Ascending aorta (tissue), 2 donors: ENCODE measurements at regions not wholly inside any gene's neighbourhood (a gene's known extent, or its start where the extent isn't known, plus 50 kb on each side); places are given as distances from the start of the nearest gene placed in this dataset.

Experiments
- DNase-seq, 2 donors: peaks; one replicate each; pipeline ENCODE4 v3.0.0-alpha.2; 2019; ENCODE audit warnings: low spot score in 2 of 2
- H3K27ac ChIP-seq, 2 donors: fragments of 200-600 bp; sonication (generic); one replicate each; pipeline ENCODE4 v1.5.1; 2016 to 2017; ENCODE audit warnings: mild to moderate bottlenecking in 1 of 2
- H3K27me3 ChIP-seq: fragments of 200-600 bp; sonication (generic); one replicate; pipeline ENCODE4 v1.5.1; 2017
- H3K36me3 ChIP-seq, 2 donors: fragments of 200-600 bp; sonication (generic); one replicate each; pipeline ENCODE4 v1.5.1; 2016
- H3K4me1 ChIP-seq, 2 donors: fragments of 200-600 bp; sonication (generic); one replicate each; pipeline ENCODE4 v1.5.1; 2016 to 2017; ENCODE audit warnings: mild to moderate bottlenecking in 1 of 2
- H3K4me3 ChIP-seq, 2 donors: fragments of 200-600 bp; sonication (generic); one replicate each; pipeline ENCODE4 v1.5.1; 2016 to 2017; ENCODE audit warnings: mild to moderate bottlenecking in 1 of 2
- H3K9me3 ChIP-seq, 2 donors: fragments of 200-600 bp; sonication (generic); one replicate each; pipeline ENCODE4 v1.5.1; 2016
- intact Hi-C: fragments of 100-400 bp; cut with DNase I; formaldehyde crosslinking; loops from one replicate; pipeline ENCODE4 v1.15.1; 2023
- TF ChIP-seq, protein P1 (sequence below), 3 experiments: fragments of 200-600 bp in 2 of 3; fragments of 450-650 bp in 1 of 3; sonication (generic) in 2 of 3; IDR thresholded peaks; one replicate each; pipeline ENCODE4 v1.5.1; 2016 to 2019; ENCODE audit warnings: antibody characterized with exemption in 3 of 3, mild to moderate bottlenecking in 1 of 3, moderate library complexity in 1 of 3

DNA sequence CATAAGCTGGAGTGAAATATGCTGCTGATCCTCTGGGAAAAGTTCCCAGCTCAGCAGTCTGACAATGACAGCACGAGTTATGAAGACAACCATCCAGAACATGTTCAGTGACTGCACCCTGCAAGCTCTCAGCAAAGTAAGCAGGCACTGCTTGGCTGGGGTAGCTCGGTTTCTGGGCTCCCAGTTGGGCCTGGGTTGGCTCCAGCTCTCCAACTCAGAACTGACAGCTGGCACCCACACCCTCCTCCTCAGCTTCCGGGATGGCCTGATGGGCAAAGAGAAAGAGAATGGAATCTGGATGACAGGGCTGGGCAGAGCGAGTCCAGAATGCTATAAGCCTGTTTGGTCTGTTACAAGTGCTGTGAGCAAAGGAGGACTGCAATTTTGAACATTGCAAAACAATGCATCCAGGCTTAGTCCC is 185.0 kb downstream of the CSNK1G3 start:
- intact Hi-C loops, result no loop called here

DNA sequence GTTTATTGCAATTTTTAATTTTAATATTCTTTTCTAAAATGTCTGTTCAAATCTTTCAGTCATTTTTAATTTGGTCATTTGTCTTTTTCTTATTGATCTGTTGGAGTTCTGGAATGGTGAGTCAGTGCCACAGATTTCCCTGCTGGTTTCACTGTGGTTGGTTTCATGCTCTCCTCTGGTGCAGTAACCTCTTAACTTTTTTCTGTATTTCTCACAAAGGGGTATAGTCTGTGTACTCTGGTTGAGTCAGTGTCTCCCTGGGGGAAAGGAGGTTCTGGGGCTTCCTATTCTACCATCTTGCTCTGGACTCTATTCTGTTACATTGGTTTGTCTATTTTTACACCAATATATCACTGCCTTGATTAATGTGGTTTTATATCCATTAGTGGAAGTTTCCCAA is 178.8 kb downstream of the CSNK1G3 start:
- intact Hi-C loops, result no loop called here
- Histone ChIP-seq H3K36me3 (no peaks in the 10 kb centered on the region), H3K27me3 (no peaks in the 10 kb centered on the region), H3K4me1 (no peaks in the 10 kb centered on the region), H3K9me3 (peaks cover 0 to 4% of the 10 kb centered on the region in 2 donors), H3K4me3 (no peak overlapping the region), H3K27ac (no peak overlapping the region)
- TF ChIP-seq, protein P1, sequence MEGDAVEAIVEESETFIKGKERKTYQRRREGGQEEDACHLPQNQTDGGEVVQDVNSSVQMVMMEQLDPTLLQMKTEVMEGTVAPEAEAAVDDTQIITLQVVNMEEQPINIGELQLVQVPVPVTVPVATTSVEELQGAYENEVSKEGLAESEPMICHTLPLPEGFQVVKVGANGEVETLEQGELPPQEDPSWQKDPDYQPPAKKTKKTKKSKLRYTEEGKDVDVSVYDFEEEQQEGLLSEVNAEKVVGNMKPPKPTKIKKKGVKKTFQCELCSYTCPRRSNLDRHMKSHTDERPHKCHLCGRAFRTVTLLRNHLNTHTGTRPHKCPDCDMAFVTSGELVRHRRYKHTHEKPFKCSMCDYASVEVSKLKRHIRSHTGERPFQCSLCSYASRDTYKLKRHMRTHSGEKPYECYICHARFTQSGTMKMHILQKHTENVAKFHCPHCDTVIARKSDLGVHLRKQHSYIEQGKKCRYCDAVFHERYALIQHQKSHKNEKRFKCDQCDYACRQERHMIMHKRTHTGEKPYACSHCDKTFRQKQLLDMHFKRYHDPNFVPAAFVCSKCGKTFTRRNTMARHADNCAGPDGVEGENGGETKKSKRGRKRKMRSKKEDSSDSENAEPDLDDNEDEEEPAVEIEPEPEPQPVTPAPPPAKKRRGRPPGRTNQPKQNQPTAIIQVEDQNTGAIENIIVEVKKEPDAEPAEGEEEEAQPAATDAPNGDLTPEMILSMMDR (IDR thresholded peaks at IDR 0.05), result no peak
- DNase-seq, result no peak

More for the DNA sequence above, 185.0 kb downstream of the CSNK1G3 start:
- Histone ChIP-seq H3K9me3 (peaks cover 0 to 4% of the 10 kb centered on the region in 2 donors), H3K4me3 (no peak overlapping the region), H3K4me1 (no peaks in the 10 kb centered on the region), H3K36me3 (no peaks in the 10 kb centered on the region), H3K27me3 (no peaks in the 10 kb centered on the region), H3K27ac (no peak overlapping the region)
- TF ChIP-seq, protein P1 (IDR thresholded peaks at IDR 0.05), result no peak
- no peak for DNase-seq

DNA sequence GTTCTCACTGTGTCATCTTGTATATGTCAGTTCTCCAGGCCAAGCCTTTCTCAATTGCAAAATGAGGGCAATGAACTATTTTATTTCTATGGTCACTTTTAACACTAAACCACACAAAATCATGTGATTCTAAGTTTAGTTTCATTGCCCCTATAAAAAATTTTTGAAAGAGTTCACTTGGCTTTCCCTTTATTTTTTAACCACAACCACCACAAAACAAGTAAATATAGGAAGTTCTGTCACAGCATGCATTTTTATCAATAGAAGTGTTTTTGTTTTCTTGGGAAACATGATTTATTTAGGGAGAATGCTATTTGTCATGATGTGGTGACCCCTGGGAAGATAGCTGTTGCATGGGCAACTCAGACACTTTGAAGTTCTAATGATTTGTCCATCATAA is 169.1 kb downstream of the CSNK1G3 start:
- DNase-seq, result no peak
- TF ChIP-seq, protein P1 (IDR thresholded peaks at IDR 0.05), result no peak
- H3K36me3 ChIP-seq, result no peaks in the 10 kb centered on the region
- H3K27me3 ChIP-seq, result no peaks in the 10 kb centered on the region
- H3K27ac ChIP-seq, result no peak overlapping the region
- H3K9me3 ChIP-seq, result peaks cover under 1 to 8% of the 10 kb centered on the region in 2 donors
- H3K4me1 ChIP-seq, result no peaks in the 10 kb centered on the region
- intact Hi-C loops, result no loop called here
- no peak overlapping the region for H3K4me3 ChIP-seq

DNA sequence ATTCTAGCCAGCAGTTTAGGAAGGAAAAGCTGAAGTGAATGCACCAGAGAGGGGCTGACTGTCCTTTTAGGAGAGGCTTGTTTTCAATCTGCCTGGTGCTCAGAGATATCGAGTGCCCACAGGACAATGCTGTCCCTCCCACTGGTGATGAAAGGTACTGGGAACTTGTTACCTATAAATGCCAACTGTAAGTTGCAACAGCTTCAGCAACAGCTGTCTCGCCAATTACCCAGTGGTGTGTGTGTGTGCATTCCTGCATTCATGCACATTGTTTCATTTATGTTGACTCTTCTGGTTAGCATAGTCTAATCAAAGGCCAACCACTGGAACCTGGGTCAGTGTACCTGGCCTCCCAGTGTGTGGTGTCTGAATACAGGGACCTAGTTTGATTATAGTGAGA is 161.1 kb downstream of the CSNK1G3 start:
- TF ChIP-seq, protein P1 (IDR thresholded peaks at IDR 0.05), result no peak
- intact Hi-C loops, result no loop called here

DNA sequence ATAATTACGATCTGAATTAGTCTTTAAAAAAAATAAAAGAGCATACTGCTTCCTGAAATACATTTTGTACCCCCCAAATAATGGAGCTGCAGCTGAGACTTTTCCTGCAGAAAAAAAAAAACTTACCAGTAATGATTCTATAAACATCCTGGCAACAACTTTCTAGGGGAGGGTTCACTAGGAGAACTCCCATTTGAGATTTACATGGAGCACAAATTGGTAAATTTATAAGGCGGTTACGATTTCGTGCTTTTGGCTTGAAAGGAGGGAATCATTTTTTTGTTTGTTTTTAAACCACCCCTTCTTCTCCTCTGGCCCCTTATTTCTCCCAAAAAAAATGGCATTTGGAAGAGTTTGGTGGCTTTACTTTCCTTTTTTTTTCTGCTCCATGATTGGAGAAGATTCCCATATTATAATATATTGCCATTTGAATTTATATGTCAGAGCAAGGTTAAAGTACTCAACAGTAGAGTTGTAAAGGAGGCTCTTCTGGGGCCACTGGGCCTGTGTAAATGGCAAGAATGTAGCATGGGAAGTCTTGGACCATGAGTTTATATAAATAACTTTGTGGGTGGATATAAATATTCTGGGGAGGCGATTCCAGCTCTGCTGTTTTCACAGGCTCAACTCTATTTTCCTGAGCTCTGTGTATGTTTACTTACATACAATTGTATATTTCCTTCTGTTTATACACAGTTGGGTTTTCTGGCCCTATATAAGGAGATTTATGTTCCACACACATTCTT is 159.9 kb downstream of the CSNK1G3 start:
- no peaks in the 10 kb centered on the region for H3K27me3 ChIP-seq
- no peak overlapping the region for H3K4me3 ChIP-seq
- no peaks in the 10 kb centered on the region for H3K4me1 ChIP-seq
- no peak overlapping the region for H3K27ac ChIP-seq
- TF ChIP-seq, protein P1 (IDR thresholded peaks at IDR 0.05), result no peak
- H3K36me3 ChIP-seq, result no peaks in the 10 kb centered on the region
- no peak for DNase-seq
- H3K9me3 ChIP-seq, result no peaks in the 10 kb centered on the region
- intact Hi-C loops, result no loop called here

More for the DNA sequence above, 161.1 kb downstream of the CSNK1G3 start:
- H3K27ac ChIP-seq, result no peak overlapping the region
- no peak for DNase-seq
- H3K27me3 ChIP-seq, result no peaks in the 10 kb centered on the region
- H3K9me3 ChIP-seq, result no peaks in the 10 kb centered on the region
- no peak overlapping the region for H3K4me3 ChIP-seq
- H3K36me3 ChIP-seq, result no peaks in the 10 kb centered on the region
- no peaks in the 10 kb centered on the region for H3K4me1 ChIP-seq
